ENCODE measurements at regions not wholly inside any gene's neighbourhood (a gene's known extent, or its start where the extent isn't known, plus 50 kb on each side); places are given as distances from the start of the nearest gene placed in this dataset.

DNA sequence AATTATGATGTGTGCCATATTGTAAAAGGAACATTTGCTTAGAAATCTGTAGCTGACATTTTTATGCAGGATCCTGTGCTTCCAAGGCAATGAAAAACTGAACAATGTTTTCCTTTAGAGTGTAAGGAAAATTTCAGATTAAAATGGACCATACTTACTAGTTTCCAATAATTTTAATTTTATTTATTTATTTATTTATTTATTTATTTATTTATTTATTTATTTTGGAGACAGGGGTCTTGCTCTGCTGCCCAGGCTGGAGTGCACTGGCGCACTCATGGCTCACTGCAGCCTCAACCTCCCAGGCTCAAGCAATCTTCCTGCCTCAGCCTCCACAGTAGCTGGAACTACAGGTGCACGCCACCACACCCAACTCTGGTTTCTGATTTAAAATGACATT, 369.8 kb upstream of the HAND2 start:
- H3K4me2 ChIP-seq (ENCODE audit: low read depth, low read length, poor library complexity, severe bottlenecking), result no peak overlapping the region
- H3K79me2 ChIP-seq (ENCODE audit: insufficient read depth, low read length), result no peaks in the 10 kb centered on the region
- H3K27me3 ChIP-seq (ENCODE audit: insufficient read depth, low read length, poor library complexity, severe bottlenecking), result no peaks in the 10 kb centered on the region
- H3K9me3 ChIP-seq (ENCODE audit: insufficient read depth, low read depth, low read length), result no peaks in the 10 kb centered on the region
- no peaks in the 10 kb centered on the region for H3F3A ChIP-seq (ENCODE audit: low read depth)
- no peaks in the 10 kb centered on the region for H3K4me1 ChIP-seq (ENCODE audit: insufficient read depth, low read length, poor library complexity, severe bottlenecking)
- TF ChIP-seq EZH2phosphoT487 (IDR thresholded peaks at IDR 0.05; ENCODE audit: borderline replicate concordance), result no peak
- TF ChIP-seq, protein P1, sequence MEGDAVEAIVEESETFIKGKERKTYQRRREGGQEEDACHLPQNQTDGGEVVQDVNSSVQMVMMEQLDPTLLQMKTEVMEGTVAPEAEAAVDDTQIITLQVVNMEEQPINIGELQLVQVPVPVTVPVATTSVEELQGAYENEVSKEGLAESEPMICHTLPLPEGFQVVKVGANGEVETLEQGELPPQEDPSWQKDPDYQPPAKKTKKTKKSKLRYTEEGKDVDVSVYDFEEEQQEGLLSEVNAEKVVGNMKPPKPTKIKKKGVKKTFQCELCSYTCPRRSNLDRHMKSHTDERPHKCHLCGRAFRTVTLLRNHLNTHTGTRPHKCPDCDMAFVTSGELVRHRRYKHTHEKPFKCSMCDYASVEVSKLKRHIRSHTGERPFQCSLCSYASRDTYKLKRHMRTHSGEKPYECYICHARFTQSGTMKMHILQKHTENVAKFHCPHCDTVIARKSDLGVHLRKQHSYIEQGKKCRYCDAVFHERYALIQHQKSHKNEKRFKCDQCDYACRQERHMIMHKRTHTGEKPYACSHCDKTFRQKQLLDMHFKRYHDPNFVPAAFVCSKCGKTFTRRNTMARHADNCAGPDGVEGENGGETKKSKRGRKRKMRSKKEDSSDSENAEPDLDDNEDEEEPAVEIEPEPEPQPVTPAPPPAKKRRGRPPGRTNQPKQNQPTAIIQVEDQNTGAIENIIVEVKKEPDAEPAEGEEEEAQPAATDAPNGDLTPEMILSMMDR (conservative IDR thresholded peaks at IDR 0.05; ENCODE audit: low read length), result no peak
- H2AFZ ChIP-seq (ENCODE audit: low read length), result no peak overlapping the region
- no peaks in the 10 kb centered on the region for H4K20me1 ChIP-seq (ENCODE audit: insufficient read depth, low read length, poor library complexity, severe bottlenecking)
- H3K4me3 ChIP-seq (ENCODE audit: low read length, poor library complexity, severe bottlenecking), result no peak overlapping the region
- H3K36me3 ChIP-seq (ENCODE audit: insufficient read depth, low read length), result no peaks in the 10 kb centered on the region
- H3K9me2 ChIP-seq (replicated peaks; ENCODE audit: low read depth, low read length), result no peaks in the 10 kb centered on the region
- no peak overlapping the region for H3K9ac ChIP-seq (ENCODE audit: low read depth, low read length, poor library complexity, severe bottlenecking)

DNA sequence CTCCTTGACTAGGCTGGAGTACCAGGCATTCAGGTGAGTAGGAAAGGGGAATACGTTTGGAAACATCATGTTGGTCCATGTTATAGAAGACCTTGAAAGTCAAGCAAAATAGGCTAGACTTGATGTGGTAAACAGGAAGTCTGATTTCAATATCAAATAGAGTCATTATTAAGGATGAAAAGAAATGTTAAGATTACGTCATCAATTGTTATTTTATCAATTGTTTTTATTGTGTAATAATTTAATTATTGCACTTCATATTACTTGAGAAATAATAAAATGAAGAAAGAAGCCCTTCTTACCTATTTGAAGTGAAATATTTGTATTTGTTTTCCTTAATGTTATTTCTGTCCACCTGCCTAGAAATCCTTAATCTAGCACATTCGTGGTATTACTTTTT, 361.0 kb upstream of the HAND2 start:
- Histone ChIP-seq H4K20me1 (ENCODE audit: insufficient read depth, low read length, poor library complexity, severe bottlenecking) (no peaks in the 10 kb centered on the region), H3K9me3 (ENCODE audit: insufficient read depth, low read depth, low read length) (no peaks in the 10 kb centered on the region), H3F3A (ENCODE audit: low read depth) (no peaks in the 10 kb centered on the region), H3K4me1 (ENCODE audit: insufficient read depth, low read length, poor library complexity, severe bottlenecking) (no peaks in the 10 kb centered on the region), H2AFZ (ENCODE audit: low read length) (no peak overlapping the region), H3K9ac (ENCODE audit: low read depth, low read length, poor library complexity, severe bottlenecking) (no peak overlapping the region), H3K36me3 (ENCODE audit: insufficient read depth, low read length) (no peaks in the 10 kb centered on the region), H3K4me2 (ENCODE audit: low read depth, low read length, poor library complexity, severe bottlenecking) (no peak overlapping the region), H3K9me2 (replicated peaks; ENCODE audit: low read depth, low read length) (no peaks in the 10 kb centered on the region), H3K79me2 (ENCODE audit: insufficient read depth, low read length) (no peaks in the 10 kb centered on the region), H3K27me3 (ENCODE audit: insufficient read depth, low read length, poor library complexity, severe bottlenecking) (no peaks in the 10 kb centered on the region), H3K4me3 (ENCODE audit: low read length, poor library complexity, severe bottlenecking) (no peak overlapping the region)
- TF ChIP-seq, protein P1 (conservative IDR thresholded peaks at IDR 0.05; ENCODE audit: low read length), result no peak
- no peak for TF ChIP-seq EZH2phosphoT487 (IDR thresholded peaks at IDR 0.05; ENCODE audit: borderline replicate concordance)

DNA sequence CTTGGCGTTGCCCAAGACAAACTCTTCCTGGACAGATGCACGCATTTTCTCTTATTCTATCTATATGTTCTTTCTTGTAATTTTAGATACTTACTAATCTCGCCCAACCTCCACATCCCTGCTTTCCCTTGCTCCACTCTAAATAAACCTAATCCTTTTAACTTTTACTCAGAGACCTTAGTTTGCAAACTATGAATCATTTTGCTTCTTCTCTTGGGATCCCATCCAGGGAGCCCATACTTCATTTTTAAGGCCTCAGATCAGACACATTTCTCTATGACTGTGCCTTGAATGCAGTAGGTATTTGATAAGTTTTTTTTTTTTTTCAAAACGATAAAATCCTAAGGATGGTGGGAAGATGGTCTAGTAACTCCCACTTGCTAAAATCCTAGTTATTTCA, 353.8 kb upstream of the HAND2 start:
- H4K20me1 ChIP-seq (ENCODE audit: insufficient read depth, low read length, poor library complexity, severe bottlenecking), result no peaks in the 10 kb centered on the region
- H3K79me2 ChIP-seq (ENCODE audit: insufficient read depth, low read length), result no peaks in the 10 kb centered on the region
- no peaks in the 10 kb centered on the region for H3K27me3 ChIP-seq (ENCODE audit: insufficient read depth, low read length, poor library complexity, severe bottlenecking)
- H3K9me2 ChIP-seq (replicated peaks; ENCODE audit: low read depth, low read length), result no peaks in the 10 kb centered on the region
- no peaks in the 10 kb centered on the region for H3K9me3 ChIP-seq (ENCODE audit: insufficient read depth, low read depth, low read length)
- H3K4me2 ChIP-seq (ENCODE audit: low read depth, low read length, poor library complexity, severe bottlenecking), result no peak overlapping the region
- no peaks in the 10 kb centered on the region for H3K36me3 ChIP-seq (ENCODE audit: insufficient read depth, low read length)
- no peaks in the 10 kb centered on the region for H3K4me1 ChIP-seq (ENCODE audit: insufficient read depth, low read length, poor library complexity, severe bottlenecking)
- H3K4me3 ChIP-seq (ENCODE audit: low read length, poor library complexity, severe bottlenecking), result no peak overlapping the region
- TF ChIP-seq, protein P1 (conservative IDR thresholded peaks at IDR 0.05; ENCODE audit: low read length), result no peak
- no peak for TF ChIP-seq EZH2phosphoT487 (IDR thresholded peaks at IDR 0.05; ENCODE audit: borderline replicate concordance)
- H2AFZ ChIP-seq (ENCODE audit: low read length), result no peak overlapping the region
- no peaks in the 10 kb centered on the region for H3F3A ChIP-seq (ENCODE audit: low read depth)
- H3K9ac ChIP-seq (ENCODE audit: low read depth, low read length, poor library complexity, severe bottlenecking), result no peak overlapping the region

Measured in Loucy (cell line).